Inflammatory macrophage treated with lipopolysaccharide for 4 hours (primary cell): ENCODE measurements at regions not wholly inside any gene's neighbourhood (a gene's known extent, or its start where the extent isn't known, plus 50 kb on each side); places are given as distances from the start of the nearest gene placed in this dataset.

Source experiments
- DNase-seq: peaks from one replicate; pipeline ENCODE4 v3.0.0-alpha.2; 2020

DNA sequence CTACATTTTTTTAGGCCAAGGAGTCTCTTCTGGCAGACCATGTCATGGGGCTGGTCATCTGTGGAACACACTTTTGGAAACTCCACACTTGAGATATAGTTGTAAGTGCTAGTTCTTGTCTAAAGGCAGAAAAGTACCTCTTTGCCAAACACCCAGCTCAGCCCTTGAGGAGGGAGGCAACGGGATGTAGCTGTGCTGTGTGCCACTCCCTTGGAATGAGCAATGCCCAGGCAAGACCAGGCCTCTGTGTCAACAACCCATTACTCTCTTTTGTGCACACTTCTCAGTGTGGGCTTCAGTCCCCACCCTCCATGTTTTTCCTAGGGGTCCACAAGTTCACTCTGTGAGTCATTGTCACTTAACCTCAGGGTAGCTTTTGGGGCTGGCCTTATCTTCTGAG is 528.3 kb upstream of the CFAP20DC start:
- no peak for DNase-seq

DNA sequence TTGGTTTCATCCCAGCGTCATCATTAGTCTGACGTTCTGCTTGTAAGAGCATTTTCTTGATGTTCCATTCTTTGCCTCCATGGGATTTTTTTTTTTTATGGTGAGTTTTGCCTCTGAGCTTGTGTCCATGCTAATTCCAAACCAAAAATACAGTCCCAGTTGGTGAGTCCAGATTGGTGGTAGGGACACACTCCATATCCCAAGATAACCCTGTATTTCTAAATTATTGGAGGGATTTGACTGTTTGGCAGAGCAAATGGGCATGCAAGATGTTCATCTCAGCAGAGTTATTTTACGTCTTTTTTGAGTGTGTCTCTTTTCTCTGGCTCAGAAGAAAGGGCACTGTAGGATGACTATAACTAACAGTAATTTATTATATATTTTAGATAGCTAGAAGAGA is 526.8 kb upstream of the CFAP20DC start:
- no peak for DNase-seq

DNA sequence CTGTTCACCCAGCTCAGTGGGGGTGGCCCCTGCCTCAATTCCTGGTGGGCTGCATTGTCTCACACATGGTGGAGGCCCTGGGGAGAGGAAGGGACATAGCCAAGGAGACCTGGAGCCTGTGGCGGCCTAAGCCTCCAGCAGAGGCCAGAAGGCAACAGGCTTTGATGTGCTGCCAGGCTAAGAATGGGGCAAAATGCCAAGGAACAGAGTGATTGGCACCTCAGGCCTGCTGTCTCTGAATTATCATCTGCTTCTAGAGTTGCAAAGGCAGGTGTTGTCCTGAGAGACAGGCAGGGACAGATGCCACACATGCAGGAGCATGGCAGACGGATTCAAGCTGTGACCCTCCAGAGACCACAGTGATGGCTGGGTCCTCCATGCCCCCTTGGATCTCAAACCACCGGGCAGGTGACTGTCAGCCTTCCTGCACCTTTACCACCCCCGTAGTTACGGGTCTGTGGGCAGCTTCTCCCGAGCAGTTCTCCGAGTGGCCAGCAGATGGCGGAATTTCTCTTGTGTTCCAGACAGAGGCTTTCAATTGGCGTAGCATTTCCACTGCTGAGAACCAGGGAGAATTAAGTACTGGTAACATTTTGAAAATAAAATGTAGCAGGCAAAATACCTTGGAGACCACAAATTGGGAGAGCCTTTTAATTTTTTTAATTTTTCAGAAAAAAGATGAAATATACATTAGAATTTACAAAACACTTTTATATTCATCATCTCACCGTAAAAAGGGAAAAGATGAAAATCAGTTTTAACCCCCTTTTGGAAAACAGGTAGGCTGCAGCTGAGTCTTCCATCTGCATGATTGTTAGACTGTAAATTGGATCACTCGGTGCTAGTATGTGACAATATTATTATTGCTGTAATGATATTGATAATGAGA is 525.5 kb upstream of the CFAP20DC start:
- DNase-seq, result peak; percentile 68

DNA sequence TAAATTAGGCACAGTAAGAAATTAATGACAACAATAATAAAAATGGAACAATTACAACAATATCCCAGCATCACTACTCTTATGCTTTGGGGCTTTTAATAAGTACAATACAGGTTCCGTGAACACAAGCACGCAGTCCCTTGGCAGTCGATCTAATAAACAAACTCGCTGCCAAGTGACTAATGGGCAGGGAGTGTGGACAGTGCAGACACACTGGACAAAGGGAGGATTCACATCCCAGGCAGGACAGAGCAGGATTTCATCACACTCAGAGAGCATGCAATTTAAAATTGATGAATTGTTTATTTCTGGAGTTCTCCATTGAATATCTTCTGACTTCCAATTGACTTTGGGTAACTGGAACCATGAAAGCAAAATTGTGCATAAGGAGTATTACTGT is 524.1 kb upstream of the CFAP20DC start:
- no peak for DNase-seq

DNA sequence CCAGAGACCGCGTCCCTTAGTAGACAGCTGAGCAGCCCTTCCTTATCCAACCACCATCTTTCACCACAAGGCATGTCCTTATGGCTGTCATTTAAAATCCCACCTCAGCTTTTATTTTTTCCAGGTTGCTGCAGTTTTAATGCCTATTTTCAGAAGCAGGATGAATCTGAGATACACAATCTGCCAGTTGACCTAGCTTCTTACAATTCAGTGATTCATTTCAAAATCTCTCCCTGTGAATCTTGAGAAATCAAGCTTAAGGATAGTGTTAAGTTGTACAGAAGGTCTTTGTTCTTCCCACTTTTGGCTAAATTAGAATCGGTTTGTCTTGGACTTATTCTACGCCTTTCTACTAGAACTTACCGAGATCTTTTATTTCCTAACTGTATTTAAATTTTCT is 522.3 kb upstream of the CFAP20DC start:
- no peak for DNase-seq

DNA sequence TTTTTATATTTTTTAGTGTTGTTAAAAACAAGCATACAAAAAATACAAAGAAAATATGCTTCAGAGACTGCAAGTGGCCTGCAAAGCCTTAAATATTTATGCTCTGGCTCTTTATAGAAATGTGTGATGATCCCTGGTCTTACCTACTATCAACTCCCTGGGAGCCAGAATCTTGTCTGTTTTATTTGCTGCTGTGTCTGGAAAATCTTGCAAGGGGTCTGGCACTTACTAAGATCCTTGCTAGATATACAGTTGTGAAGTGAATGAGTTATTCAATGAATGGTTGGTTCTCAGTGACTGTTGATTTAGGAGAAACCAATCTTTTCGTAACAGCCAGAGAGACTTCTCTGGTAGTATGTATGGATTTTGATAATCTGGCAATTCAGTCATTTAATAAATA is 521.0 kb upstream of the CFAP20DC start:
- DNase-seq, result no peak

DNA sequence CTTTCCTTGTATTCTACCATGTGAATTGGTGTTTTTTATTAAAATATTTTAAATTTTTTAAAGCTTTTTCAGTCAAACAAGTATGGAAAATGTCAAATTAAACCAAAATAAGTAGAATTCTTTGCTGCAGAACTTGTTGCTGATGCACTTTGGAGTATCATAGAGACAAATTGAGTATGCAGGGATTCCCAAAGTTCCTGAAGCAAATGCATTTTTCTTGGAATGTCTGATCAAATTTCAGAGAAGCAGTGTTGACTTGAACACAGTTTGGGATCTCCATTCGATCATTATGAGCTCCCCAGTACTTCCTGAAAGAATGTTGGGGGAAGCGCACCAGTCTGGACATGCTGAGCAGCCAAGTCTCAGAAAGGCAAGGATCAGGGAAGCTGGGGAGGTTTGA is 517.8 kb upstream of the CFAP20DC start:
- DNase-seq, result no peak

DNA sequence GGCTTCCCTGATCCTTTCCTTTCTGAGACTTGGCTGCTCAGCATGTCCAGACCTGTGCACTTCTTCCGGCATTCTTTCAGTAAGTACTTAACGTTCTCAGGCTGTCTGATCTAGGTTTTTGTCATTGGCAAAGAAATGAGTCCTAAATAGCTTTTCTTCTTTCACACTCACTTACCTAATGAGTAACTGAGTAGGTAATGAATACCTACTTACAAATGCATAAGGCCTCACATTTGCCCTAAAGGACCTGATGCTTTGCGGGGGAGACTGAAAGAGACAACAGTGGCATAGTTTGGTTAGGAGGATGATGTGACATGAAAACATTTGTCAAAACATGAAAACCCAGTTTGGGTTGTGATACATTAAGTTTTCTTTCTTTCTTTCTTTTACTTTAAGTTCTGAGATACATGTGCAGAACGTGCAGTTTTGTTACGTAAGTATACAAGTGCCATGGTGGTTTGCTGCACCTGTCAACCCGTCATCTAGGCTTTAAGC is 516.7 kb upstream of the CFAP20DC start:
- no peak for DNase-seq

DNA sequence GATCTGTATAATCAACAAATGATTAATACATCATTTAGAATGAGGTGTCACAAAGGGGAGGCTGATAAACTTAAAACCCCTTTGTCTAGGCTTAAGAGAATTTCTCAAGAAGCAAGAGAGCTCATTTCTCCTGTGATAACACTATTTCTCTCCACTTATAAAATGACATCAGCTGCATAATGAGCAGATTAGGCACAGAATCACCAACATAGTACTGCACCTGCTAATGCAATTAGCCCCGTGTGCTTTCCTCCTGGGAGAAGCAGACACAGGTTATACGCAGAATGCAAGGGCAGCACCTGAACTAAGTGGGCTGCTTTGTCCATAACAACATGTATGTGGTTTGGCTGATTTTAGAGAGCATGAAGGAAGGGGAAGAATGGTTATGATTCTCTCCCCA is 515.3 kb upstream of the CFAP20DC start:
- no peak for DNase-seq

DNA sequence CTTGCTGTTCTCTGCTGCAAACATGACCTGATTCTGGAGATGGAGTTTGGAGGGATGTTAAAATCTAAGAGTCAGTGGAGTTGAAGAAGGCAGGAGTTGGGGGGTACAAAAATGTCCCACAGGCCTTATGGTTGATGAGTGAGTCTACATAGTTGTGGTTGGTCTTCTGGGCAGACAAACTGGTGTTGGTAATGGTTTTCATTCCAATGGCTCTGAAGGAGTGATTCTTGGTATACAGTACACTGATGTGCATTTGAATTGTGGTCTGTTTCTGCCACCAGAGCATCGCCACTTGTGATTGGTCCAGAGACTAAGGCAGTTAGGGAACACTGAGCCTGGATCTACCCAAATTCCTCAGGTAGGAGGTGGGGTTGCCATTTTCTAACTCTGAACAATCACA is 514.1 kb upstream of the CFAP20DC start:
- DNase-seq, result no peak

DNA sequence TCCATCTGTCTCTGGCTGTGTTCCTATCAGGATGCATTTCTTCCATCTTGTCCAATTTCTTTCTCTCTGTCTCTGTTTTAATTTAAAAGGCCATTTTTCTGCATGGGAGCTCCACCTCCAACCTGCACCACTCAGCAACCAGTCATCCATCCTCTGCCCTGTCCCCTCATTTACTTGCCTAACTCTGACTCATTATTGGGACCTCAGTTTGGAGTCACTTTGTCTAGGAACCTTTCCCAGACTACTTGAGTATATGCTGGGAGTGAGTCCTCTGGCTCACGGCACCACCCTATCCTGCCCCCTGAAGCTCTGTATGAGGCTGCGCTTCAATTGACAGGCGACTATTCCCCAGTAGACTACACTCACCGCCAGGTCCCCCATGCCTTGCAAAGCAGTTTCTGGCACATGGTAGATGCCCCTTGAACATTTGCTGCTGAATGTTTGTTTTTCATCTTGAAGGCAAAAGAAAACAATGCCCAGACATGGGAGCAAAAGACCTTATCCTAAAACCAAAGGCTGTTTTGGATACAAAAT is 513.3 kb upstream of the CFAP20DC start:
- DNase-seq, result no peak

DNA sequence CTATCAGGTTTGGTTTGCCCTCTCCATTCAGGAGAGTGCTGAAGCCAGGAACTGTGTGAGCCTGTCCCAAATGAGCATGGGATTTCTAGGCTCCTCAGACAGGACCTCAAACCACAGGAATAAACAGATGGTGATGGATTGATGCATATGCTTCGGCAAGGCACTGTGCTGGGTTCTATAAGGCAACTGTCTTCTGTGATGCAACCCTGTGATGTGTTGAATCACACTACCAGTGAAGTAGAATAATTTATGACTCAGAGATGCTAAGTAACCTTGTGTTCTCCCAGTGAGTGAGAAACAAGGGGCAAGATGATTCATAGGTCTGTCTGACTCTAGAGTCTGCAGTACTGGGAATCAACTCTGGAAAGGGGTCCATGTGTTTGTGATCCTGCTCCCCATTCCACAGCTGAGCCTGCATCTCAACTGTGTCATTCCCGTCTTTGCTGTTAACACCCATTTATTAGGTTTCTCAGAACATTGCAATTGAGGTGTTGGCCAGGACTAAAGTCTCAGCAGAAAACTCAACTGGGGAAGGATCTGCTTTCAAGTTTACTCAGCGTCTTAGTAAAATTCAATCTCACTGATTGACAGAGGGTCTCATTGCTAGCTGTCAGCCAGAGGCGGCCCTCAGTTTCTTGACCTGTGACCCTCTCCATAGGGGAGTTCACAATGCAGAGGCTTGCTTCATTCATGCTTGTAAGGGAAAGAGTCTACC is 510.1 kb upstream of the CFAP20DC start:
- DNase-seq, result peak; percentile 87

DNA sequence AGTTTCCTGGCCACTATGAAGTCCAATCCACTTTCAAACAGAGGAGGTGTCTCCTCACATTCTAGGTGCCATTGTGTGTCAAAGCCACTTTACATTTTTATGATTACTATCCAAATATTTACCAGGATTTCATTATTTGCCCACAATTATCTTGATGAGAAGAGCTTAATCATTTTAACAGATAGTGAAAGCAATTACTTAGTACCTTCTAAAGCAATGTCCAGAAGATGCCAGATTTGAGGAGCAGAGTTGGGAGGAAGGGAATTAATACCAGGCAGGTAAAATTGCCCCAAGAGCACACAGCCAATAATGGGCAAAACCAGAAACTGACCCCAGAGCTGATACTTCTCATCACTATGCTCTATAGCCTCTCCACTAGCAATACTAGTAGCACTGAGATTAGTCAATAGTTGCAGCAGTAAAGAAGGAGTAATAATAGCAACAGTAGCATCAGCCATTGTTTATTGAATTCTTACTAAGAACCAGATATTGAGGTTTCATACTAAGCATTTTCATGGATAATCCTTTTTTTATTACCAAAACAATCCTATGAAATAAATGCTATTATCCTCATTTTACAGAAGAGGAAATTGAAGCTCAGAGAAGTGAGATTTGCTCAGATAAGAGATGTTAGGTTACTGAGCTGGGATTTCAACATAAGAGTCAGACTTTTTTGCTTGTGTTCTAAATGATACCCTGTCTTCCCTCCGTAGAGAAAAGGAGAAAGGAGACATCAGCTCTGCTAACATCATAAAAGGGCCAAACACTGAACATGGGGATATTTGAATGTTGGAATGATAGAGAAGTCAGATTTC is 509.3 kb upstream of the CFAP20DC start:
- DNase-seq, result peak; percentile 7

DNA sequence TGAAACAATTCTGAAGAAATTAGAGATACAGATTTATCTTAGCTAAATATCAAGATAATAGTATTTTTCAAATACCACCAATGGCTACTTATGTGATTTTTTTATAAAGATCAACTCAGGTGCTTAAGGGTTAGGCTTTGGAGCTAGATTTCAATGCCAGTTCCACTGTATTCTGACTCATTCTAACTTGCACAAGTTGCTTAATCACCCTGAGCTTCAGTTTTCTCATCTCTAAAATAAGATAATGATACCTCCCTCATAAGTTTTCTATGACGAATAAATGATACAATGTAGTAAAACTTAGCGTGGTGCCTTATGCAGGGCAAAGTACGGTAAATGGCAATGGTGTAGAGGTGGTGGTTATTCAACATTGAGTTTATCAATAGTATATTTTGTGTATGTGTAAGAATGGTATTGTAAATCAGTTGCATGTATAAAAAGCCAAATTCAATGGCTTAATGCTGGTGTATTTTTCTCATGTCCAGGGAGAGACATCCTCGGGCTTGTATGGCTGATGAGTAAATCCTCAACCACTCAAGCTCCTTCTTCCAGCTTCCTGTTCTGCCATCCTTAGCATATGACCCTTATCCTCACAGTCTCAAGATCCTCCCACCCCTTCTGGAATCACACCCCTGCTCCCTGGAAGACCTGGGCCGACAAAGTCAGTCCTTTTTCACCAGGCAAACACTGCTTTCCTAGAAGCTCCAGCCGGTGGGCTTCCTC is 505.9 kb upstream of the CFAP20DC start:
- DNase-seq, result peak; percentile 22

DNA sequence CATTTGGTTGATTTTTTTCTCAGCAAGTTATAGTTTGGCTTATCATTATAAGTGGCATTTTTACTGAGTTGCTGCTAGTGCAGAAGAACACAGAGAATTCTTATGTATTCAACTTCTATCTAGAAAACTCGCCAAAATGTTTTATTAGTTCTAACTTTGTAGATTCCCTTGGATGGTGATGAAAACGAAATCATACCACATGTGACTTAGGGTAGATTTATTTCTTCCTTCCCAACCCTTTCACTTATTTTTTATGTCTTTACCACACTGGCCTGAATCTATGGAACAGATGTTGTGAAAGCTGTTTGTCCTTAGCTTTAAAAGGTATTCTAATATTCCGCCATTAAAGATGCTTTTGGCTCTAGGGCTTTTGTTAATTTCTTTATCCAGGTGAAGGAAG is 503.3 kb upstream of the CFAP20DC start:
- no peak for DNase-seq

DNA sequence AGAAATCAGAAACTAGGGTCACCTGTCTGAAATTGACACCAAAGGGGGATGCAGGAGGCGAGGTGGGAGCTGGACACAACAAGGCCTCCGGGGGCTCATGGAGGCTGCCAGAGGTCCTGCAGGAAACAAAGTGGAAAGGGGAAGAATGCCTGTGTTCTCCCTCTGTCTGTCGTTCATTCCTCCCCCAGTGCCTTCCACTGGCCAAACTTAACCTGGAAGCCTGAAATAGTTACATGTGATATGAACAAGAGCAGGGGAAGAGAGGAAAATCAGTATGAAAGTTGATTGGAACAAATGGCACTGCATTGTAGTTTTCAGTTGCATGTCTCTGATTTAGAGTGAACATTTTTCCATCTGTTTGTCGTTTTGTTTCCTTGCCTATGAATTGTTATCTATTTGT is 502.0 kb upstream of the CFAP20DC start:
- no peak for DNase-seq

DNA sequence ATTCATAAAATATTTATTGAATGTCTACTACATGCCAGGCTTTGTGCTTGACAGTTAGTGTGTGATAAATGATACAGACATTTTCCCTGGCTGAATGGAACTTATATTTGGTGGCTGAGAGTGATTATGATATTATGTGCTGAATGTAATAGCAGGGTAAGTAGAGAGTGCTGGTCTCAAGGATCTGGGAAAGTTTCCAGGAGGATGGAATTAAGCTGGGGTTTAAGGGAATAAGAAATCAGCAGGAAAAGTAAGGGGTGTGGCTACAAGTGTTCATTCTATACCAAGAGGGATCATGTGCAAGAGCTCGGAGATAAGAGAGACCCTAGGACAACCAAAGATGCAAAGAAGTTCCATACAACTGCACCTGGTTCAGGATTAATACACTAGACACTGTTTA is 500.1 kb upstream of the CFAP20DC start:
- no peak for DNase-seq

DNA sequence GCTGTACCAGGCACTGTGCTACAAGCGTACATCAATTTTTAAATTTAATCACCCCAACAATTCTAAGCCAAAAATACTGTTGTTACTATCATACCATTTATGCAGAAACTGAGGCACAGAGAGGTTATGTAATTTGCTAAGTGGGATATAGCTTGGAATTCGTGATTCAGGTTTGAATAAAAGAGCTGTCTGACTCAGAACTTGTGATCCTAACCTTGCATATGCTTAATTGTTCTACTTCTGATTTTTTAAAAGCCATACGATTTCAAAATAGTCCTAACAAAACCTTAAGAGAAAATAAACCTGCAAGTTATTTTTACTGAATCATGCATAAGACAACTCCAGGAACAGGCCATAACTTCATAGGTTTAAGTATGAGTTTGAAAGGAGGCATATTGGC is 498.0 kb upstream of the CFAP20DC start:
- no peak for DNase-seq

DNA sequence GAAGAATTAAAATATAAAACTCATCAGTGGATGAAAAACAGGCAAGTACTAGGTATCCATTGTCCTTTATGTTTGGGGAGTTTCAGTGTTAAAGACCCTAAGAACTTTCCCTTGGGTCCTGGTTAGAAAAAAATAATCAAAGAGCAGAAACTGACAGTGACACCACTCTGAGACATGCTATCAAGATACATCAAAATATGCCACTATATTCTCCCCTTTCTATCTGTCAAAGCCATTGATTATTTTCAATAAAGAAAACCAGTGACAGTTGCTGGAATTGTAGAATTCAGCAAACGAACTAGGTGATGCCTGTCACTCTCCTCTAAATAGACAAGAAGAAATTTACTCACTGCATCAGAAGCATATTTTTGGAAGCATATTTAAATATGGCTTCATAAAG is 496.7 kb upstream of the CFAP20DC start:
- no peak for DNase-seq

DNA sequence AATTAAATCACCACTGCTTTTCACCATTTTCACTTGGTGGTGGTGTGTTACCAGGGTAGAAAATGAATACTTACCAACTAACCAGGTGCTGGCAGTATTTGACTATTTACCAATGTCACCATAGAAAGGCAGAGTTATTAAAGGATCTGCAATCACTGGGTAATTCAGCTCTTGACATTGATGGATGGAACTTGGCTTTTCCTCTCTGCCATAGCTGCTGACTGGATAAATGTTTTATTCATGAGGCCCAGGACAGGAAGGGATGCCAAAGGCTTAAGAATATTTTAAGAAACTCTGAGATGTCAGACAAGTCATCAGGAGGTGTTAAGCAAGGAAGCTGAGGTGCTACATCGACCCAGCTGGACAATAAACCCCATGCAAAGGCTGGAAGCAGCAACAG is 495.5 kb upstream of the CFAP20DC start:
- DNase-seq, result no peak

DNA sequence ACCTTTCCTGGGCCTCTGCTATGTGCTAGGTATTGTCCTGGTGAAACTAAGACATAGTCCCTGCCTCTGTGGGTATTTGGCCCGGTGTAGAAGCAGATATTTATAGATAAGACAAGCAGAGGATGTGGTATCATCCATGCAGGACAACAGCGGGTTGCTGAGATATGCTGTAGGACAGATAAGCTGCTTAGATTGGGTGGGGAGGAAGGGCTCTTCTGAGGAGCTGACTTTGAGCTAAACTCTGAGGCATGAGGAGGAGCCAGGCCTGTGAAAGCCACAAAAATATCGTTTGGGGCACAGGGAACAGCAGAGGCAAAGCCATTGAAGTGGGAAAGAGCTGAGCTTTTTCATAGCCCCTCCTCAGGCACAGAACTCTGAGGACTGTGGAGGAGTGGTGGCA is 492.5 kb upstream of the CFAP20DC start:
- no peak for DNase-seq

DNA sequence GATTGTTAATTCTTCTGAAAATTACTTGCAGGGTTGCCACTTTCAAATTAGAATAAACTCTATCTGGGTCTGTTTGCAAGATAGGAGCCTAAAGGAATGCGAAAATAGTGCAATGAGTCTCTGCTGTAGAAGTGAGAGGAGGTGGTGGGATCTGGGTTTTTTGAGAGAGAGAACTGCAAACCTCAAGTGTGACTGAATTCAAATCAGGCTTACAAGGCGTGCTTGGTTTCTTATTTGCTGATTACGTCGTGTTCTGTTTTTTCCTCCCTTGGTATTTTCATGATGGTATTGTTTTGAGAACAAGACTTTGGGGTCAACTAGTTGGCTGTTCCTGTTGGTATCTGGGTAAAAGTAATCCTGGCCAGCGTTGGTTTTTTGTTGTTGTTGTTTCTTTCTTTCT is 490.9 kb upstream of the CFAP20DC start:
- no peak for DNase-seq
